ENCODE measurements at regions not wholly inside any gene's neighbourhood (a gene's known extent, or its start where the extent isn't known, plus 50 kb on each side); places are given as distances from the start of the nearest gene placed in this dataset.
"Not testable (repeated sequence)": the region's sequence is repeated elsewhere in the genome, so short reads cannot be mapped to it uniquely, and the experiment has no call there.

DNA sequence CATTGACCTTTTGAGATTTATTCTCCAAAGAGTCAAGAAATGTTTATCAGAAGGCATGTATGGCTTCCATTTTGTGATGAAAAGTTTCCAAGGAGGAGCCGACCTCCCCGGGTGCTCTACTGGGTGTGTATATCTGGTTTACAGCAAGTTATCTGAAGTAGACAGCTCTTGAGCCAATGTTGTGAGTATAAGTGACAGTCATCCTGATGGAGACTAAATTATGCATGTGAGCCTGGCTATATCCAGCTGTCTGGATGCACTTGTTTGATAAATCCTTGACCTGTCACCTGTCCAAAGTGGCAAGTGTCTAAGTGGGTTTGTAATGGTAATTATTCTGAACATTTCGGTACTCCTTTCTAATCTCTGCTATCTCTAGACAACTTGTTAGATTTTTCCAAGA, 142.2 kb downstream of the NR2F2 start:
- no peaks in the 10 kb centered on the region for H3K36me3 ChIP-seq
- no peak overlapping the region for H3K27ac ChIP-seq
- no peaks in the 10 kb centered on the region for H3K9me3 ChIP-seq
- WGBS, 3 donors = 45 to 73% (median 63%) methylated on average over 3 of the region's 3 CpGs
- H3K4me1 ChIP-seq (ENCODE audit: insufficient read depth) = peaks cover 2% of the 10 kb centered on the region
- no peak for DNase-seq
- no peak overlapping the region for H3K4me3 ChIP-seq
- intact Hi-C loops (cut with DNase I) = no loop called here
- H3K27me3 ChIP-seq = no peaks in the 10 kb centered on the region
- no peak for TF ChIP-seq EP300 (IDR thresholded peaks at IDR 0.05)
- TF ChIP-seq, protein P1, sequence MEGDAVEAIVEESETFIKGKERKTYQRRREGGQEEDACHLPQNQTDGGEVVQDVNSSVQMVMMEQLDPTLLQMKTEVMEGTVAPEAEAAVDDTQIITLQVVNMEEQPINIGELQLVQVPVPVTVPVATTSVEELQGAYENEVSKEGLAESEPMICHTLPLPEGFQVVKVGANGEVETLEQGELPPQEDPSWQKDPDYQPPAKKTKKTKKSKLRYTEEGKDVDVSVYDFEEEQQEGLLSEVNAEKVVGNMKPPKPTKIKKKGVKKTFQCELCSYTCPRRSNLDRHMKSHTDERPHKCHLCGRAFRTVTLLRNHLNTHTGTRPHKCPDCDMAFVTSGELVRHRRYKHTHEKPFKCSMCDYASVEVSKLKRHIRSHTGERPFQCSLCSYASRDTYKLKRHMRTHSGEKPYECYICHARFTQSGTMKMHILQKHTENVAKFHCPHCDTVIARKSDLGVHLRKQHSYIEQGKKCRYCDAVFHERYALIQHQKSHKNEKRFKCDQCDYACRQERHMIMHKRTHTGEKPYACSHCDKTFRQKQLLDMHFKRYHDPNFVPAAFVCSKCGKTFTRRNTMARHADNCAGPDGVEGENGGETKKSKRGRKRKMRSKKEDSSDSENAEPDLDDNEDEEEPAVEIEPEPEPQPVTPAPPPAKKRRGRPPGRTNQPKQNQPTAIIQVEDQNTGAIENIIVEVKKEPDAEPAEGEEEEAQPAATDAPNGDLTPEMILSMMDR (IDR thresholded peaks at IDR 0.05) = no peak
- TF ChIP-seq POLR2A (IDR thresholded peaks at IDR 0.05) = no peak

DNA sequence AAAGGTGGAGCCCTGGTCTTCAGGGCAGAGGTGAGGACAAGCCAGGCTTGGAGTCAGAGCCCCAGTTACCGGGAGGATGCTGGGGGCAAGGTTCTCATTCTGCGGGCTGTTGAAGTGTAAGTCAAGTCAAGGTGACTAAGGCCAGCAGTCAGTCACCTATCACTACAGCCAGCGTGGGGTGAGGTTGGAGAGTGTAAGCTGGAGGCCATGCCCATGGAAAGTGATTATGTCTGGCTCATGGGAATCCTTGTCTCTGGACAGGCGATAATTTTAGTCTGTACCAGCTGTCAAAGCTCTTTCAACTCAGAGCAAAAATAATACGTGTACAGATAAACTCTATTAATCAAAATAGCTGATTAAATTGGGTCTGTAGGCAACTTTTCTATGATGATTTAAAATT, 143.1 kb downstream of the NR2F2 start:
- Histone ChIP-seq H3K36me3 (no peaks in the 10 kb centered on the region), H3K27me3 (no peaks in the 10 kb centered on the region), H3K4me1 (ENCODE audit: insufficient read depth) (peaks cover 2% of the 10 kb centered on the region), H3K27ac (no peak overlapping the region), H3K9me3 (no peaks in the 10 kb centered on the region), H3K4me3 (no peak overlapping the region)
- intact Hi-C loops (cut with DNase I) = no loop called here
- no peak for DNase-seq
- 64 to 74% (median 65%) methylated on average over 5 of the region's 5 CpGs for WGBS, 3 donors
- TF ChIP-seq EP300 (IDR thresholded peaks at IDR 0.05) = no peak
- TF ChIP-seq POLR2A (IDR thresholded peaks at IDR 0.05) = no peak
- TF ChIP-seq, protein P1 (IDR thresholded peaks at IDR 0.05) = no peak

DNA sequence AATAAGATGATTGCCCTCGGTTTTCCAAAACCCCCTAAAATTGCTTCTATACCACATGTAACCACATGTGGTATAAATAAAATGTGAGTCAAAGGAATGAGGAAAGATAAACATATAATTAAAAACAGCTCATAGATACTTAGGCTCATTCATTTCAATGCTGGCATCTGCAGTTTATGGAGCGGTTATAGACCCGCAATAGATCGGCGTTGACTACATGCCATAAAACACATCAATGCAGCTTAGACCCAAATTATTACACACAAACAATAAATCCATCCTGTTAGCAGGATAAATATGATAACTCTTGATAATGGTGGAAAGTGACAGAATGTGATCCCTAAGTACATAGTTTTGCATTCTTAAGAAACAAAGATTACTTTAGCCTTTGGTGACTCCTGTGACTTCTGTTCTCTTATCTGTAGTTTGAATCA, 143.7 kb downstream of the NR2F2 start:
- no peaks in the 10 kb centered on the region for H3K36me3 ChIP-seq
- intact Hi-C loops (cut with DNase I) = no loop called here
- no peak for DNase-seq
- H3K27ac ChIP-seq = no peak overlapping the region
- H3K9me3 ChIP-seq = no peaks in the 10 kb centered on the region
- H3K27me3 ChIP-seq = no peaks in the 10 kb centered on the region
- WGBS, 3 donors = 75 to 78% (median 75%) methylated on average over 5 of the region's 5 CpGs
- no peak overlapping the region for H3K4me3 ChIP-seq
- TF ChIP-seq, protein P1 (IDR thresholded peaks at IDR 0.05) = no peak
- no peak for TF ChIP-seq EP300 (IDR thresholded peaks at IDR 0.05)
- no peak for TF ChIP-seq POLR2A (IDR thresholded peaks at IDR 0.05)
- H3K4me1 ChIP-seq (ENCODE audit: insufficient read depth) = peaks cover 2% of the 10 kb centered on the region

DNA sequence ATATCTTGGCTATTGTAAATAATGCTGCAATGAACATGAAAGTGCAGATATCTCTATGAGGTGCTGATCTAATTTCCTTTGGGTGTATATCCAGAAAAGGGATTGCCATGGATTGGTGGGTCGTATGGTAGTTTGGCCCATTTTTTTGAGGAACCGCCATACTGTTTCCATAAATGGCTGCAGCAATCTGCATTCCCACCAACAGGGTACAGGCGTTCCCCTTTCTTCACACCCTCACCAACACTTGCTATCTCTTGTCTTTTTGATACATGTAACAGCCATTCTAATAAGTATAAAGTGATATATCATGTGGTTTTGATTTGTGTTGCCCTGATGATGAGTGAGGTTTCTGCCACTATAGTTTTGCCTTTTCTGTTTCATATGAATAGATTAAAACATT, 146.7 kb downstream of the NR2F2 start:
- Histone ChIP-seq H3K4me3 (no peak overlapping the region), H3K27ac (no peak overlapping the region), H3K9me3 (no peaks in the 10 kb centered on the region), H3K27me3 (no peaks in the 10 kb centered on the region), H3K4me1 (ENCODE audit: insufficient read depth) (peaks cover 2% of the 10 kb centered on the region), H3K36me3 (no peaks in the 10 kb centered on the region)
- DNase-seq = no peak
- intact Hi-C loops (cut with DNase I) = no loop called here
- TF ChIP-seq, protein P1 (IDR thresholded peaks at IDR 0.05) = no peak
- TF ChIP-seq POLR2A (IDR thresholded peaks at IDR 0.05) = no peak
- no peak for TF ChIP-seq EP300 (IDR thresholded peaks at IDR 0.05)
- 95 to 96% (median 96%) methylated on average over 3 of the region's 3 CpGs for WGBS, 3 donors

DNA sequence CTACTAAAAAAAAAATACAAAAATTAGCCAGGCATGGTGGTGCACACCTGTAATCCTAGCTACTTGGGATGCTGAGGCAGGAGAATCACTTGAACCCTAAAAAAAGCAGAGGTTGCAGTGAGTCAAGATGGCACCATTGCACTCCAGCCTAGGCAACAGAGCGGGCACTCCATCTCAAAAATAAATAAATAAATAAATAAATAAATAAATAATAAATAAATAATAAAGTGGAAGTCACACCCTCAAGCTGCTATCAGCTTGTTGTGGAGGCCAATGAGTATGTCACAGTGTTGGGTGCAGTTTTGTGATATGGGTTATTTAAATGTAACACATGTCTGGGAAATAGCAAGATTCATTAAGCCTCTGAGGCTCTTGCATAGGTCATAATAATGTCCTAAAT, 153.9 kb downstream of the NR2F2 start:
- 90 to 97% (median 94%) methylated on average over 1 of the region's 1 CpG for WGBS, 3 donors
- intact Hi-C loops (cut with DNase I); H3K4me3 ChIP-seq; H3K9me3 ChIP-seq; DNase-seq; H3K27me3 ChIP-seq; H3K36me3 ChIP-seq; H3K27ac ChIP-seq; H3K4me1 ChIP-seq (ENCODE audit: insufficient read depth): not testable (repeated sequence)

All from ovary (tissue), 7 donors.